ENCODE measurements at regions not wholly inside any gene's neighbourhood (a gene's known extent, or its start where the extent isn't known, plus 50 kb on each side); places are given as distances from the start of the nearest gene placed in this dataset.

DNA sequence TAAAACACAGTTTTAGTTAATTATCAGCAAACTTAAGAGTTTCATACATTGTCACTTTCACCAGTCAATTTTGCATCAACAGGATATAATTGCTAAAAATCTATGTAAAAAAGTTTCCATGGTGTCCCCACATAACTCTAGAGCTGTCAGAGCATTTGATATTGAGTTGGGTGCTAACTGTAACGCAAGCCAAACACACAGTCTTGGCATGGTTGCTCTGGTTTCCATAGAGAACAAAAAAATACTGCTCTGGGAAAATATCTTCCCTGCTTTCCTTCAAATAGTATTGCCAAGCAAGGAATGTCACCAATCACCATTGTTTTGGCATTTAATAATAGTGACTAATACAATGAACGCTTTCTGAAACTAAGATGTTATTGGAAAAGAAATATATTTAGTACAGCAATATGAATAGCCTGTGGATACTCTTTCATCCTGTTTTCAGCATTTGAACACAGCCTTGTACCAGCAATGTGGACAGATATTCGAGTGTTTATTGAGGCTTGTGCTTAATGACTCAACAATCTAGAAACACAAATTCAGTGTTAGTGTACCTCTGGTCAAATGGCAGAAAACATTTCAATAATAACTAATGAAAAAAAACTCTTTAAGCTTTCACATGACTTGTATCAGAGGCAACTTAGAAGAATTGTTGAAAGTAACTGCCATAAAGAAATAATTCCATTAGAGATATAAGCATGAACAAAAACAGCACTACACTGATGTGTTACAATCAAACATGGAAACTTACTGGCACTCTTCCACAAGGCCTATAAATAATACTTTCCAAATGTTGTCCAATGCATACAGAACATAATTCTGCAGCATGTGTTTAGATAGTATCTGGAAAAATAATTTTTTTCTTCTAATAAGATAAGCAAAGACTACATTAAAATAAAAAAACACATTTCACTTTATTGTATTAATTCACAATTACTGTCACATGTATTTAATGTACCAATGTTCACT is 1469.5 kb upstream of the CELF2 start:
- TF ChIP-seq, protein P1, sequence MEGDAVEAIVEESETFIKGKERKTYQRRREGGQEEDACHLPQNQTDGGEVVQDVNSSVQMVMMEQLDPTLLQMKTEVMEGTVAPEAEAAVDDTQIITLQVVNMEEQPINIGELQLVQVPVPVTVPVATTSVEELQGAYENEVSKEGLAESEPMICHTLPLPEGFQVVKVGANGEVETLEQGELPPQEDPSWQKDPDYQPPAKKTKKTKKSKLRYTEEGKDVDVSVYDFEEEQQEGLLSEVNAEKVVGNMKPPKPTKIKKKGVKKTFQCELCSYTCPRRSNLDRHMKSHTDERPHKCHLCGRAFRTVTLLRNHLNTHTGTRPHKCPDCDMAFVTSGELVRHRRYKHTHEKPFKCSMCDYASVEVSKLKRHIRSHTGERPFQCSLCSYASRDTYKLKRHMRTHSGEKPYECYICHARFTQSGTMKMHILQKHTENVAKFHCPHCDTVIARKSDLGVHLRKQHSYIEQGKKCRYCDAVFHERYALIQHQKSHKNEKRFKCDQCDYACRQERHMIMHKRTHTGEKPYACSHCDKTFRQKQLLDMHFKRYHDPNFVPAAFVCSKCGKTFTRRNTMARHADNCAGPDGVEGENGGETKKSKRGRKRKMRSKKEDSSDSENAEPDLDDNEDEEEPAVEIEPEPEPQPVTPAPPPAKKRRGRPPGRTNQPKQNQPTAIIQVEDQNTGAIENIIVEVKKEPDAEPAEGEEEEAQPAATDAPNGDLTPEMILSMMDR (IDR thresholded peaks at IDR 0.05): no peak
- peak in 2 of 4 donors; percentile 39 to 43 for TF ChIP-seq POLR2AphosphoS5 (IDR thresholded peaks at IDR 0.05)
